ENCODE measurements at regions not wholly inside any gene's neighbourhood (a gene's known extent, or its start where the extent isn't known, plus 50 kb on each side); places are given as distances from the start of the nearest gene placed in this dataset.

DNA sequence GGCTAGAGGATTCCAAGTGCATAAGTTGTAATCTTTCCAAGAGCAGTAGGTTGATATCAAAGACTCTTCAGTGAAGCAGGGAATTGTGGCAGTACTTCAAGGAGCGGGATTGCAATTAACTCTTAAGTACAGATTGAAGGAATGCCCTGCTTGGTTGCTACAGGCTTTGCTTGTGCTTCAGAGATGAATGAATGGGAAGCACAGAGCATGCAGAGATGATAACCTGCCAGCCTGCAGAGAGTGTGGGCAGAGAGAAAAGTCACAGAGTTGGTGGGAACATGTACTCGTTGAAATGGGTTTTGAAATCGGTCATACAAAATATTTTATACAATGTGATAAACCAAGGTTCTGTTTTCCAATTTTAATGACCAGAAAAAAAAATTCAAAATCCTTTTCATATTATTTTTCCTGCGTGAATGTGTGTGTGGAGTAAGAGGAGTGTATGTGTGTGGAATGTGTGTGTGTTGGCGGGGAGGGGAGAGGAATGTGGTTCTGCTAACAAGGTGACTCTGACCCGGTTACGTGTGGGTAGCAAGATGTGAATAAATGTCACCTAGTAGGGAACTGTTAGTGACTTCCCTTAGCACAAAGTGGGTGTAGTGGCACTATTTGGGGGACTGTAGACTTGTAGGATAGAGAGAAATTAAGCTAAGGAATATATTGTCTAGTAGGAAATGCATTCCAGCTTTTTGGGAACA lies 697.8 kb downstream of the GATA3 start:
- ATAC-seq (no peak), DNase-seq (no peak), FAIRE-seq (no peak)
- H3K27ac ChIP-seq: no peak overlapping the region
- no peak overlapping the region for H3K4me3 ChIP-seq
- no peaks in the 10 kb centered on the region for H3K27me3 ChIP-seq
- no peaks in the 10 kb centered on the region for H3K36me3 ChIP-seq
- no peaks in the 10 kb centered on the region for H3K4me1 ChIP-seq
- intact Hi-C loops (cut with DNase I): no loop called here
- TF ChIP-seq CTCF (IDR thresholded peaks at IDR 0.05): no peak
- no peaks in the 10 kb centered on the region for H3K9me3 ChIP-seq
- 36 to 38% methylated on average over 7 of the region's 7 CpGs for WGBS, 2 donors

DNA sequence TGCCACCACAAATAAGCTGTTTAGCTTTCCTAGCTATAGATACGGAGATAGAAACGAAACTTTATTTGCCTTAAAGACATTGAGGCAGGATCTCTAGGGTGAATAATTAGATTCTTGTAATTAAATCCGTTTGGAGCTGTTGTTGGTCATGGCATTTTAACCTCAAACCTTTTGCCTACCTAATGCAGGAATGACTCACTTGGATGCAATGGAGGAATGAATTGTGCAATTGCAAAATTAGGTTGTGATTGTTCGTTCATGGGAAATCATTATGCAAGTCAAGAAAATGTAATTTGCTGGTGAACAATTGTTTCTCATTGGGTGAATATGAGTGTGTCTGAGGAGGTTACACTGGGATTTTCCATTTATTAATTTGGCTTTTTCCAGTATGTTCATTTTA lies 703.5 kb downstream of the GATA3 start:
- WGBS, 2 donors: 28 to 31% methylated on average over 4 of the region's 4 CpGs
- no peaks in the 10 kb centered on the region for H3K36me3 ChIP-seq
- ATAC-seq: no peak

DNA sequence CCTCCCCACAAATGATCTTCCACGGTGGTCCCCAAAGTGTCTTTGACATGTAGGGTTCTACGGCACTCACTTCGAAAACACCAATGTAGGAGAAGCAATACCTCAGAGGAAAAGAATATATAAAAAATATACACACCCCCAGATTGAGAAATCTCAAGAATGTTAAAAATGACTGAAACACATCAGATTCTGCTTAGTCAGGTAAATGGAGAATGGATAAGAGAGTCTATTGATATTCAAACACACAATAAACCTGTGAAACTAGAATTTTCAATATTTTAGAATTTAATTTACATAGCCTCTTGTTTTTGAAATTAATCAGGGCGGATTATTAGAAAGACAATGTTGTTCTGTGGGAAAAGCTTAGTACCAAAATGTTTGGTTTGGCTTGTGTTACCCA lies 712.4 kb downstream of the GATA3 start:
- Histone ChIP-seq H3K36me3 (no peaks in the 10 kb centered on the region), H3K9me3 (no peaks in the 10 kb centered on the region), H3K4me1 (no peaks in the 10 kb centered on the region), H3K4me3 (no peak overlapping the region), H3K27me3 (peaks cover 0 to 4% (median 0%) of the 10 kb centered on the region in 4 donors), H3K27ac (no peak overlapping the region)
- DNase-seq: no peak
- no peak for ATAC-seq
- TF ChIP-seq CTCF (IDR thresholded peaks at IDR 0.05): no peak
- intact Hi-C loops (cut with DNase I): no loop called here
- no peak for FAIRE-seq
- WGBS, 2 donors: 73 to 78% methylated on average over 4 of the region's 4 CpGs

More for the DNA sequence above, 703.5 kb downstream of the GATA3 start:
- FAIRE-seq (no peak), DNase-seq (no peak)
- Histone ChIP-seq H3K9me3 (no peaks in the 10 kb centered on the region), H3K27ac (no peak overlapping the region), H3K4me3 (no peak overlapping the region), H3K4me1 (no peaks in the 10 kb centered on the region), H3K27me3 (no peaks in the 10 kb centered on the region)
- no peak for TF ChIP-seq CTCF (IDR thresholded peaks at IDR 0.05)
- intact Hi-C loops (cut with DNase I): no loop called here

DNA sequence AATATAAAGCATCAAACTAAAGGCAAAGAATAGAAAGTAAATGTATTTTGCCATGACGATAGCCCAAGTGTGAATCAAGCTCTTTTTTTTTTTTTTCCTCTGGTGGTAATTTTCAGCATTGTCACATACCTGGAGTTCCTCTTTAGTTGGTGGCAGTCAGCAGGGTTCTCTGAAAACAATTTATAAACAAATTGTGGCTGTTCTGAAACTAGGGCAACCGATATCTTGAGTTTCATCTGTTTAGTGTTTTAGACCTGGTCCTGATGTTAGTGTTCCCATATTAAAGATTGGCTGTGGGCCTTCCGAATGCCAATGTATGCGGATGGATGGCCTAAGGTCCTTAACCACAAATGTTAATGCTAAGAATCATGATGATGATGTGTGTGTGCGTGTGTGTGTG lies 713.1 kb downstream of the GATA3 start:
- DNase-seq: no peak
- Histone ChIP-seq H3K36me3 (no peaks in the 10 kb centered on the region), H3K4me3 (no peak overlapping the region), H3K27me3 (peaks cover 0 to 4% (median 0%) of the 10 kb centered on the region in 4 donors), H3K9me3 (no peaks in the 10 kb centered on the region), H3K4me1 (no peaks in the 10 kb centered on the region), H3K27ac (no peak overlapping the region)
- no peak for FAIRE-seq
- TF ChIP-seq CTCF (IDR thresholded peaks at IDR 0.05): no peak
- WGBS, 2 donors: 53 to 63% methylated on average over 5 of the region's 5 CpGs
- intact Hi-C loops (cut with DNase I): no loop called here
- ATAC-seq: no peak

DNA sequence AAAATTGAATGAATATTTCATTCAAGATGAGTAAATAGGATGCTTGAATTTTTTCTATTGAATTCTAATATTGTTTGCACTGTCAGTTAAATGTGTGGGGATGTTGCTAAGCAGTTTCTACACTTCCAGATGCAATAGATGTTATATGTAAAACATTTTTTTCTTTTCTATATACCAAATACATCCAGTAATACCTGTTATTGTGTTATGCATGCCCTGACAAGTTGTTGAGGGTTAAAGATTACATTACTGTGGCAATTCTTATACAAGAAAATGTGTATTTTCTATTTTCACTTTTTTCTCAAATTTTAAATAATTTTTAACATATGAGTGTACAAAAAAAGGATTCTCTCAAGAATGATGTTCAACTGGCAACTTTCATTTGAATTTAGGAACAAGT lies 713.9 kb downstream of the GATA3 start:
- Histone ChIP-seq H3K36me3 (no peaks in the 10 kb centered on the region), H3K27ac (no peak overlapping the region), H3K4me1 (no peaks in the 10 kb centered on the region), H3K9me3 (no peaks in the 10 kb centered on the region), H3K4me3 (no peak overlapping the region), H3K27me3 (peaks cover 0 to 4% (median 0%) of the 10 kb centered on the region in 4 donors)
- FAIRE-seq: no peak
- DNase-seq: no peak
- intact Hi-C loops (cut with DNase I): no loop called here
- no peak for ATAC-seq
- TF ChIP-seq CTCF (IDR thresholded peaks at IDR 0.05): no peak
